SK-N-SH treated with all-trans-retinoic acid at 6 μM for 48 hours (cell line): ENCODE measurements at regions not wholly inside any gene's neighbourhood (a gene's known extent, or its start where the extent isn't known, plus 50 kb on each side); places are given as distances from the start of the nearest gene placed in this dataset.

ENCODE experiments used
- ATAC-seq: fragments of 200-7000 bp; cut with Tn5 transposase; 3 replicates; pipeline ENCODE4 v1.9.1; 2020; ENCODE audit warnings: mild to moderate bottlenecking, moderate library complexity
- ARNTL ChIP-seq: fragments of 450-650 bp; formaldehyde crosslinking; IDR thresholded peaks from 2 replicates; pipeline ENCODE4 v1.5.0; 2020; ENCODE audit warnings: low read depth, mild to moderate bottlenecking, moderate library complexity, borderline replicate concordance
- BACH2 ChIP-seq: fragments of 250-450 bp; sonication (Bioruptor Pico); IDR thresholded peaks from 2 replicates; pipeline ENCODE4 v1.9.0; 2021; ENCODE audit warnings: mild to moderate bottlenecking, borderline replicate concordance
- CSDC2 ChIP-seq: fragments of 250-450 bp; sonication (Bioruptor Pico); IDR thresholded peaks from 2 replicates; pipeline ENCODE4 v1.5.0; 2020; ENCODE audit warnings: mild to moderate bottlenecking, moderate library complexity
- ESRRG ChIP-seq: fragments of 250-450 bp; sonication (Bioruptor Pico); IDR thresholded peaks from 2 replicates; pipeline ENCODE4 v1.6.1; 2021; ENCODE audit warnings: mild to moderate bottlenecking
- GLIS3 ChIP-seq: fragments of 250-450 bp; sonication (Bioruptor Pico); IDR thresholded peaks from 2 replicates; pipeline ENCODE4 v1.5.0; 2020; ENCODE audit warnings: mild to moderate bottlenecking, moderate library complexity
- ISL1 ChIP-seq: fragments of 250-450 bp; sonication (Bioruptor Pico); IDR thresholded peaks from 2 replicates; pipeline ENCODE4 v2.1.2; 2022; ENCODE audit warnings: mild to moderate bottlenecking, moderate library complexity
- OSR1 ChIP-seq: fragments of 250-450 bp; sonication (Bioruptor Pico); IDR thresholded peaks from 2 replicates; pipeline ENCODE4 v1.8.0; 2022; ENCODE audit warnings: moderate library complexity, mild to moderate bottlenecking, inconsistent platforms
- PPARA ChIP-seq: fragments of 250-450 bp; sonication (Bioruptor Pico); IDR thresholded peaks from 2 replicates; pipeline ENCODE4 v1.5.0; 2020; ENCODE audit warnings: mild to moderate bottlenecking, borderline replicate concordance
- RARB ChIP-seq: fragments of 250-450 bp; sonication (Bioruptor Pico); IDR thresholded peaks from 2 replicates; pipeline ENCODE4 v1.8.0; 2021; ENCODE audit warnings: mild to moderate bottlenecking, moderate library complexity
- SNAI2 ChIP-seq: fragments of 250-450 bp; sonication (Bioruptor Pico); IDR thresholded peaks from 2 replicates; pipeline ENCODE4 v1.5.0; 2020; ENCODE audit warnings: mild to moderate bottlenecking, moderate library complexity
- TCF4 ChIP-seq: fragments of 250-450 bp; sonication (Bioruptor Pico); IDR thresholded peaks from 2 replicates; pipeline ENCODE4 v1.8.0; 2021; ENCODE audit warnings: mild to moderate bottlenecking, moderate library complexity, borderline replicate concordance
- TOX ChIP-seq: fragments of 250-450 bp; sonication (Bioruptor Pico); IDR thresholded peaks from 2 replicates; pipeline ENCODE4 v1.8.0; 2021; ENCODE audit warnings: mild to moderate bottlenecking, moderate library complexity, borderline replicate concordance
- ZC3H10 ChIP-seq: fragments of 250-450 bp; sonication (Bioruptor Pico); IDR thresholded peaks from 2 replicates; pipeline ENCODE4 v1.5.1; 2021; ENCODE audit warnings: mild to moderate bottlenecking, moderate library complexity
- ZFP3 ChIP-seq: fragments of 250-450 bp; sonication (Bioruptor Pico); IDR thresholded peaks from 2 replicates; pipeline ENCODE4 v1.5.0; 2020; ENCODE audit warnings: mild to moderate bottlenecking, moderate library complexity
- ZFP30 ChIP-seq: fragments of 450-650 bp; formaldehyde crosslinking; IDR thresholded peaks from 2 replicates; pipeline ENCODE4 v1.5.0; 2022; ENCODE audit warnings: mild to moderate bottlenecking, moderate library complexity
- ZNF565 ChIP-seq: fragments of 450-650 bp; formaldehyde crosslinking; conservative IDR thresholded peaks from 2 replicates; pipeline ENCODE4 v1.5.0; 2020; ENCODE audit warnings: low read depth, mild to moderate bottlenecking, moderate library complexity
- ZNF70 ChIP-seq: fragments of 450-650 bp; formaldehyde crosslinking; IDR thresholded peaks from 2 replicates; pipeline ENCODE4 v1.5.0; 2020; ENCODE audit warnings: mild to moderate bottlenecking, moderate library complexity
- ZNF8 ChIP-seq: fragments of 450-650 bp; formaldehyde crosslinking; IDR thresholded peaks from 2 replicates; pipeline ENCODE4 v1.5.0; 2020; ENCODE audit warnings: mild to moderate bottlenecking, moderate library complexity
- TF ChIP-seq, protein P1 (sequence below): fragments of 250-450 bp; sonication (Bioruptor Pico); IDR thresholded peaks from 2 replicates; pipeline ENCODE4 v1.5.1; 2021; ENCODE audit warnings: mild to moderate bottlenecking, moderate library complexity
- TF ChIP-seq, protein P2 (sequence below): fragments of 250-450 bp; sonication (Bioruptor Pico); IDR thresholded peaks from 2 replicates; pipeline ENCODE4 v1.5.1; 2020; ENCODE audit warnings: low read depth, mild to moderate bottlenecking, moderate library complexity
- TF ChIP-seq, protein P3 (sequence below): fragments of 250-450 bp; sonication (Bioruptor Pico); IDR thresholded peaks from 2 replicates; pipeline ENCODE4 v1.8.0; 2020; ENCODE audit warnings: mild to moderate bottlenecking, moderate library complexity, borderline replicate concordance
- TF ChIP-seq, protein P4 (sequence below): fragments of 250-450 bp; sonication (Bioruptor Pico); IDR thresholded peaks from 2 replicates; pipeline ENCODE4 v1.5.0; 2020; ENCODE audit warnings: mild to moderate bottlenecking, moderate library complexity

GRCh38 chr4:171538601-171539100, 274.6 kb upstream of the GALNTL6 start:
- no peak for ATAC-seq
- TF ChIP-seq, protein P1, sequence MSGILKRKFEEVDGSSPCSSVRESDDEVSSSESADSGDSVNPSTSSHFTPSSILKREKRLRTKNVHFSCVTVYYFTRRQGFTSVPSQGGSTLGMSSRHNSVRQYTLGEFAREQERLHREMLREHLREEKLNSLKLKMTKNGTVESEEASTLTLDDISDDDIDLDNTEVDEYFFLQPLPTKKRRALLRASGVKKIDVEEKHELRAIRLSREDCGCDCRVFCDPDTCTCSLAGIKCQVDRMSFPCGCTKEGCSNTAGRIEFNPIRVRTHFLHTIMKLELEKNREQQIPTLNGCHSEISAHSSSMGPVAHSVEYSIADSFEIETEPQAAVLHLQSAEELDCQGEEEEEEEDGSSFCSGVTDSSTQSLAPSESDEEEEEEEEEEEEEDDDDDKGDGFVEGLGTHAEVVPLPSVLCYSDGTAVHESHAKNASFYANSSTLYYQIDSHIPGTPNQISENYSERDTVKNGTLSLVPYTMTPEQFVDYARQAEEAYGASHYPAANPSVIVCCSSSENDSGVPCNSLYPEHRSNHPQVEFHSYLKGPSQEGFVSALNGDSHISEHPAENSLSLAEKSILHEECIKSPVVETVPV (CRISPR knock-in tag) = no peak
- TF ChIP-seq SNAI2 (CRISPR knock-in tag) = no peak
- no peak for TF ChIP-seq BACH2 (CRISPR knock-in tag)
- no peak for TF ChIP-seq GLIS3 (CRISPR knock-in tag)
- TF ChIP-seq RARB (CRISPR knock-in tag) = no peak
- no peak for TF ChIP-seq CSDC2
- no peak for TF ChIP-seq OSR1 (CRISPR knock-in tag)

DNA sequence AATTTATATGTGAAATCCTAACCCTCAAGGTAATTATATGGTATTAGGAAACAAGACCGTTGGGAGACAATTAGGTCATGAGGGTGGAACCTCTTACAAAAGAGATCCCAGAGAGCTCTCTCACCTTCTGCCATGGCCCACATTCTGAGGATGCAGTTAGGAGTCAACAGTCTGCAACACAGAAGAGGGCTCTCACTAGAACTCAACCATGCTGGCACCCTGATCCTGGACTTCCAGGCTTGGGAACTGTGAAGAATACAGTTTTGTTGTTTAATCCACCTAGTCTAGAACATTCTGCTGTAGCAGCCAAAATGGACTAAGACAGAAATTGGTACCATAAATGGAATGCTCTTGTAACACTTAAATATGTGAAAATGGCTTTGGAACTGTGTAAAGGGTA, 278.8 kb upstream of the GALNTL6 start:
- no peak for ATAC-seq

GRCh38 chr4:171532968-171533367, 280.2 kb upstream of the GALNTL6 start:
- TF ChIP-seq PPARA (CRISPR knock-in tag) = no peak
- TF ChIP-seq RARB (CRISPR knock-in tag) = no peak
- no peak for TF ChIP-seq TOX (CRISPR knock-in tag)
- TF ChIP-seq ZNF8 (CRISPR knock-in tag) = no peak
- no peak for TF ChIP-seq CSDC2
- TF ChIP-seq ZFP30 (CRISPR knock-in tag) = no peak
- TF ChIP-seq ISL1 = no peak
- TF ChIP-seq, protein P2, sequence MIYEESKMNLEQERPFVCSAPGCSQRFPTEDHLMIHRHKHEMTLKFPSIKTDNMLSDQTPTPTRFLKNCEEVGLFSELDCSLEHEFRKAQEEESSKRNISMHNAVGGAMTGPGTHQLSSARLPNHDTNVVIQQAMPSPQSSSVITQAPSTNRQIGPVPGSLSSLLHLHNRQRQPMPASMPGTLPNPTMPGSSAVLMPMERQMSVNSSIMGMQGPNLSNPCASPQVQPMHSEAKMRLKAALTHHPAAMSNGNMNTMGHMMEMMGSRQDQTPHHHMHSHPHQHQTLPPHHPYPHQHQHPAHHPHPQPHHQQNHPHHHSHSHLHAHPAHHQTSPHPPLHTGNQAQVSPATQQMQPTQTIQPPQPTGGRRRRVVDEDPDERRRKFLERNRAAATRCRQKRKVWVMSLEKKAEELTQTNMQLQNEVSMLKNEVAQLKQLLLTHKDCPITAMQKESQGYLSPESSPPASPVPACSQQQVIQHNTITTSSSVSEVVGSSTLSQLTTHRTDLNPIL (CRISPR knock-in tag) = no peak
- TF ChIP-seq ESRRG = no peak
- no peak for TF ChIP-seq GLIS3 (CRISPR knock-in tag)
- no peak for TF ChIP-seq ZNF565 (CRISPR knock-in tag)
- TF ChIP-seq BACH2 (CRISPR knock-in tag) = no peak
- no peak for ATAC-seq

More for the DNA sequence above, 278.8 kb upstream of the GALNTL6 start:
- TF ChIP-seq GLIS3 (CRISPR knock-in tag) = no peak
- TF ChIP-seq, protein P1 (CRISPR knock-in tag) = no peak
- no peak for TF ChIP-seq ESRRG
- no peak for TF ChIP-seq CSDC2
- TF ChIP-seq, protein P2 (CRISPR knock-in tag) = no peak
- TF ChIP-seq BACH2 (CRISPR knock-in tag) = no peak
- no peak for TF ChIP-seq PPARA (CRISPR knock-in tag)
- TF ChIP-seq ISL1 = no peak
- TF ChIP-seq ARNTL (CRISPR knock-in tag) = no peak
- TF ChIP-seq ZC3H10 (CRISPR knock-in tag) = no peak
- TF ChIP-seq ZNF70 (CRISPR knock-in tag) = no peak
- TF ChIP-seq TCF4 (CRISPR knock-in tag) = no peak
- no peak for TF ChIP-seq SNAI2 (CRISPR knock-in tag)
- no peak for TF ChIP-seq ZNF8 (CRISPR knock-in tag)
- no peak for TF ChIP-seq ZFP3 (CRISPR knock-in tag)
- TF ChIP-seq, protein P3, sequence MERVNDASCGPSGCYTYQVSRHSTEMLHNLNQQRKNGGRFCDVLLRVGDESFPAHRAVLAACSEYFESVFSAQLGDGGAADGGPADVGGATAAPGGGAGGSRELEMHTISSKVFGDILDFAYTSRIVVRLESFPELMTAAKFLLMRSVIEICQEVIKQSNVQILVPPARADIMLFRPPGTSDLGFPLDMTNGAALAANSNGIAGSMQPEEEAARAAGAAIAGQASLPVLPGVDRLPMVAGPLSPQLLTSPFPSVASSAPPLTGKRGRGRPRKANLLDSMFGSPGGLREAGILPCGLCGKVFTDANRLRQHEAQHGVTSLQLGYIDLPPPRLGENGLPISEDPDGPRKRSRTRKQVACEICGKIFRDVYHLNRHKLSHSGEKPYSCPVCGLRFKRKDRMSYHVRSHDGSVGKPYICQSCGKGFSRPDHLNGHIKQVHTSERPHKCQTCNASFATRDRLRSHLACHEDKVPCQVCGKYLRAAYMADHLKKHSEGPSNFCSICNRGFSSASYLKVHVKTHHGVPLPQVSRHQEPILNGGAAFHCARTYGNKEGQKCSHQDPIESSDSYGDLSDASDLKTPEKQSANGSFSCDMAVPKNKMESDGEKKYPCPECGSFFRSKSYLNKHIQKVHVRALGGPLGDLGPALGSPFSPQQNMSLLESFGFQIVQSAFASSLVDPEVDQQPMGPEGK (CRISPR knock-in tag) = no peak
- no peak for TF ChIP-seq OSR1 (CRISPR knock-in tag)
- TF ChIP-seq, protein P4, sequence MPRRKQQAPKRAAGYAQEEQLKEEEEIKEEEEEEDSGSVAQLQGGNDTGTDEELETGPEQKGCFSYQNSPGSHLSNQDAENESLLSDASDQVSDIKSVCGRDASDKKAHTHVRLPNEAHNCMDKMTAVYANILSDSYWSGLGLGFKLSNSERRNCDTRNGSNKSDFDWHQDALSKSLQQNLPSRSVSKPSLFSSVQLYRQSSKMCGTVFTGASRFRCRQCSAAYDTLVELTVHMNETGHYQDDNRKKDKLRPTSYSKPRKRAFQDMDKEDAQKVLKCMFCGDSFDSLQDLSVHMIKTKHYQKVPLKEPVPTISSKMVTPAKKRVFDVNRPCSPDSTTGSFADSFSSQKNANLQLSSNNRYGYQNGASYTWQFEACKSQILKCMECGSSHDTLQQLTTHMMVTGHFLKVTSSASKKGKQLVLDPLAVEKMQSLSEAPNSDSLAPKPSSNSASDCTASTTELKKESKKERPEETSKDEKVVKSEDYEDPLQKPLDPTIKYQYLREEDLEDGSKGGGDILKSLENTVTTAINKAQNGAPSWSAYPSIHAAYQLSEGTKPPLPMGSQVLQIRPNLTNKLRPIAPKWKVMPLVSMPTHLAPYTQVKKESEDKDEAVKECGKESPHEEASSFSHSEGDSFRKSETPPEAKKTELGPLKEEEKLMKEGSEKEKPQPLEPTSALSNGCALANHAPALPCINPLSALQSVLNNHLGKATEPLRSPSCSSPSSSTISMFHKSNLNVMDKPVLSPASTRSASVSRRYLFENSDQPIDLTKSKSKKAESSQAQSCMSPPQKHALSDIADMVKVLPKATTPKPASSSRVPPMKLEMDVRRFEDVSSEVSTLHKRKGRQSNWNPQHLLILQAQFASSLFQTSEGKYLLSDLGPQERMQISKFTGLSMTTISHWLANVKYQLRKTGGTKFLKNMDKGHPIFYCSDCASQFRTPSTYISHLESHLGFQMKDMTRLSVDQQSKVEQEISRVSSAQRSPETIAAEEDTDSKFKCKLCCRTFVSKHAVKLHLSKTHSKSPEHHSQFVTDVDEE = no peak
- TF ChIP-seq, all 23 proteins: peak for 0
